ENCODE measurements at regions not wholly inside any gene's neighbourhood (a gene's known extent, or its start where the extent isn't known, plus 50 kb on each side); places are given as distances from the start of the nearest gene placed in this dataset.

DNA sequence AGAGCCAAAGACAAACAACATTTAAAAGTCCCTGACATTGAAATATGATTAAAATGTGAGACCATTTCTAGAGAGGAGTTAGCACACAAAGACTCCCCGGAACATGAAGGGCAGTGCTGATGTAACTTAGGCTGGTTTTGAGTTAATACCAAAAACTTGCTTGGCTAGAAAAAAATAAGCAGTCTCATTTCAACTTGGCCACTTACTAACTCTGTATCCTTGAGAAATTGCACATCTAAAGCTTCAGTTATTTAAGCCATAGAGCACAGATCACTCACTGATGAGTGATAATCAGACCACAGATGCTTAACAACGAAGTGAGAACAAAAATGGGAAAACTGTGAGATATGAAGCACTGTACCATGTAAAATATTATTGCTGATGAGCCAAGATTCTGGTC is 65.9 kb upstream of the MAOA start:
- TF ChIP-seq CTCF (conservative IDR thresholded peaks at IDR 0.05; ENCODE audit: low read depth in 2 of 2), result no peak
- TF ChIP-seq, protein P1, sequence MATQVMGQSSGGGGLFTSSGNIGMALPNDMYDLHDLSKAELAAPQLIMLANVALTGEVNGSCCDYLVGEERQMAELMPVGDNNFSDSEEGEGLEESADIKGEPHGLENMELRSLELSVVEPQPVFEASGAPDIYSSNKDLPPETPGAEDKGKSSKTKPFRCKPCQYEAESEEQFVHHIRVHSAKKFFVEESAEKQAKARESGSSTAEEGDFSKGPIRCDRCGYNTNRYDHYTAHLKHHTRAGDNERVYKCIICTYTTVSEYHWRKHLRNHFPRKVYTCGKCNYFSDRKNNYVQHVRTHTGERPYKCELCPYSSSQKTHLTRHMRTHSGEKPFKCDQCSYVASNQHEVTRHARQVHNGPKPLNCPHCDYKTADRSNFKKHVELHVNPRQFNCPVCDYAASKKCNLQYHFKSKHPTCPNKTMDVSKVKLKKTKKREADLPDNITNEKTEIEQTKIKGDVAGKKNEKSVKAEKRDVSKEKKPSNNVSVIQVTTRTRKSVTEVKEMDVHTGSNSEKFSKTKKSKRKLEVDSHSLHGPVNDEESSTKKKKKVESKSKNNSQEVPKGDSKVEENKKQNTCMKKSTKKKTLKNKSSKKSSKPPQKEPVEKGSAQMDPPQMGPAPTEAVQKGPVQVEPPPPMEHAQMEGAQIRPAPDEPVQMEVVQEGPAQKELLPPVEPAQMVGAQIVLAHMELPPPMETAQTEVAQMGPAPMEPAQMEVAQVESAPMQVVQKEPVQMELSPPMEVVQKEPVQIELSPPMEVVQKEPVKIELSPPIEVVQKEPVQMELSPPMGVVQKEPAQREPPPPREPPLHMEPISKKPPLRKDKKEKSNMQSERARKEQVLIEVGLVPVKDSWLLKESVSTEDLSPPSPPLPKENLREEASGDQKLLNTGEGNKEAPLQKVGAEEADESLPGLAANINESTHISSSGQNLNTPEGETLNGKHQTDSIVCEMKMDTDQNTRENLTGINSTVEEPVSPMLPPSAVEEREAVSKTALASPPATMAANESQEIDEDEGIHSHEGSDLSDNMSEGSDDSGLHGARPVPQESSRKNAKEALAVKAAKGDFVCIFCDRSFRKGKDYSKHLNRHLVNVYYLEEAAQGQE (IDR thresholded peaks at IDR 0.05; ENCODE audit: unreplicated experiment), result no peak
- TF ChIP-seq EZH2 (IDR thresholded peaks at IDR 0.05; ENCODE audit: low read depth, unreplicated experiment), result no peak
- no peak for TF ChIP-seq EZH2phosphoT487 (IDR thresholded peaks at IDR 0.05; ENCODE audit: unreplicated experiment)
- no peak for TF ChIP-seq ZNF114 (CRISPR knock-in tag; IDR thresholded peaks at IDR 0.05)
- no peak for TF ChIP-seq STAT1 (IDR thresholded peaks at IDR 0.05; ENCODE audit: unreplicated experiment)
- no peak for TF ChIP-seq POLR2AphosphoS5 (IDR thresholded peaks at IDR 0.05; ENCODE audit: low read depth)
- TF ChIP-seq, protein P2, sequence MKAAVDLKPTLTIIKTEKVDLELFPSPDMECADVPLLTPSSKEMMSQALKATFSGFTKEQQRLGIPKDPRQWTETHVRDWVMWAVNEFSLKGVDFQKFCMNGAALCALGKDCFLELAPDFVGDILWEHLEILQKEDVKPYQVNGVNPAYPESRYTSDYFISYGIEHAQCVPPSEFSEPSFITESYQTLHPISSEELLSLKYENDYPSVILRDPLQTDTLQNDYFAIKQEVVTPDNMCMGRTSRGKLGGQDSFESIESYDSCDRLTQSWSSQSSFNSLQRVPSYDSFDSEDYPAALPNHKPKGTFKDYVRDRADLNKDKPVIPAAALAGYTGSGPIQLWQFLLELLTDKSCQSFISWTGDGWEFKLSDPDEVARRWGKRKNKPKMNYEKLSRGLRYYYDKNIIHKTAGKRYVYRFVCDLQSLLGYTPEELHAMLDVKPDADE (IDR thresholded peaks at IDR 0.05), result no peak
- no peak for TF ChIP-seq JUNB (IDR thresholded peaks at IDR 0.05; ENCODE audit: unreplicated experiment)

Data from GM23338 (cell line).